Chondrocyte (in vitro differentiated cells): ENCODE measurements at regions not wholly inside any gene's neighbourhood (a gene's known extent, or its start where the extent isn't known, plus 50 kb on each side); places are given as distances from the start of the nearest gene placed in this dataset.

Experiments used
- DNase-seq: peaks from one replicate; pipeline ENCODE4 v3.0.0; 2021; ENCODE audit warnings: mixed read lengths, low spot score
- H3K27ac Mint-ChIP-seq: one replicate; pipeline ENCODE4 v1.8.0; 2021; ENCODE audit warnings: mild to moderate bottlenecking, moderate library complexity, mixed read lengths; ENCODE audit not compliant: unreplicated experiment
- H3K27me3 Mint-ChIP-seq: 2 replicates; pipeline ENCODE4 v1.8.0; 2021; ENCODE audit warnings: low read depth, mixed read lengths
- H3K36me3 Mint-ChIP-seq: 2 replicates; pipeline ENCODE4 v1.8.0; 2021; ENCODE audit warnings: low read depth, mixed read lengths
- H3K4me1 Mint-ChIP-seq: 2 replicates; pipeline ENCODE4 v1.8.0; 2021; ENCODE audit warnings: low read depth, mild to moderate bottlenecking, mixed read lengths
- H3K4me3 Mint-ChIP-seq: one replicate; pipeline ENCODE4 v1.8.0; 2021; ENCODE audit warnings: mild to moderate bottlenecking, moderate library complexity, mixed read lengths; ENCODE audit not compliant: unreplicated experiment
- H3K9me3 Mint-ChIP-seq: 2 replicates; pipeline ENCODE4 v1.8.0; 2021; ENCODE audit warnings: low read depth, mixed read lengths
- CTCF ChIP-seq: fragments of 200-600 bp; sonication (generic); IDR thresholded peaks from 2 replicates; pipeline ENCODE4 v1.5.0; 2021; ENCODE audit warnings: antibody characterized with exemption, mild to moderate bottlenecking, moderate library complexity

GRCh38 chr21:19031953-19032352 lies 628.4 kb upstream of the TMPRSS15 start:
- Mint-ChIP-seq H3K27ac (no peak overlapping the region), H3K36me3 (no peaks in the 10 kb centered on the region), H3K9me3 (no peaks in the 10 kb centered on the region), H3K4me3 (no peak overlapping the region), H3K27me3 (no peaks in the 10 kb centered on the region), H3K4me1 (no peaks in the 10 kb centered on the region)
- DNase-seq, result no peak
- no peak for TF ChIP-seq CTCF

GRCh38 chr21:19034041-19034440 lies 630.5 kb upstream of the TMPRSS15 start:
- Mint-ChIP-seq H3K27ac (no peak overlapping the region), H3K9me3 (no peaks in the 10 kb centered on the region), H3K4me3 (no peak overlapping the region), H3K4me1 (no peaks in the 10 kb centered on the region), H3K36me3 (no peaks in the 10 kb centered on the region), H3K27me3 (no peaks in the 10 kb centered on the region)
- no peak for TF ChIP-seq CTCF
- no peak for DNase-seq

GRCh38 chr21:19034560-19034959 lies 631.0 kb upstream of the TMPRSS15 start:
- Mint-ChIP-seq H3K4me3 (no peak overlapping the region), H3K27me3 (no peaks in the 10 kb centered on the region), H3K27ac (no peak overlapping the region), H3K36me3 (no peaks in the 10 kb centered on the region), H3K4me1 (no peaks in the 10 kb centered on the region), H3K9me3 (no peaks in the 10 kb centered on the region)
- no peak for TF ChIP-seq CTCF
- DNase-seq, result no peak

GRCh38 chr21:19045876-19046275 lies 642.3 kb upstream of the TMPRSS15 start:
- Mint-ChIP-seq H3K27me3 (no peaks in the 10 kb centered on the region), H3K9me3 (peaks cover 5% of the 10 kb centered on the region), H3K4me1 (no peaks in the 10 kb centered on the region), H3K27ac (no peak overlapping the region), H3K4me3 (no peak overlapping the region), H3K36me3 (no peaks in the 10 kb centered on the region)
- no peak for TF ChIP-seq CTCF
- no peak for DNase-seq

- Mint-ChIP-seq H3K9me3 (peaks cover 16% of the 10 kb centered on the region), H3K4me1 (no peaks in the 10 kb centered on the region), H3K4me3 (no peak overlapping the region), H3K36me3 (no peaks in the 10 kb centered on the region), H3K27ac (no peak overlapping the region), H3K27me3 (no peaks in the 10 kb centered on the region)
- no peak for DNase-seq
- TF ChIP-seq CTCF, result no peak
Measured at GRCh38 chr21:19048098-19048672, 644.6 kb upstream of the TMPRSS15 start.
